ENCODE measurements at regions not wholly inside any gene's neighbourhood (a gene's known extent, or its start where the extent isn't known, plus 50 kb on each side); places are given as distances from the start of the nearest gene placed in this dataset.

DNA sequence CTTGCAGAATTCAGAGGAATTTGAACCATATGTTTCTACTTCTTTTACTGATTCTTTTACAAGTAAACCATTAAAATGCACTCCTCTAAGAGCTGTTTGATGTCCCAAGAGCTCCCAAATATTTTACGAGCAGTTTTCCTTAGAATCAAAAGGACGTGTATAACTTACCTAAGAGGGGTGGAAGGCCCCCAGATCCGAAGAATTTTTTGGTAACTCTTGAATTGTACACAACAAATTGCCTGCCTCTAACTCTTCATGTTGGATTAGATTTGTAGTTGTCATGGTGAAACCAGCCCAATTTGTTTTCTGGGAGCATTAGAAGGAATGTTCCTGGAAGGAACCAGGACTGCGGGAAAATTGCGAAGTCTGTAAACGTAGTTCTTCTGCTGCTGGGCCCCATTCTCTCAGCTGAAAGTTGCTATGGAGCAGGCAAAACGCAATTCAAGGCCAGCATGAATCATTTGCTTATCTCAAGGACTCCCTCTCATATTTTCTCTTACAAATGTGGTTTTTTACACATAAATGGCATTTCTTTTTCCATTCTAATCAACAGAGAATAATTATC, 124.8 kb upstream of the TMEM72 start:
- Histone ChIP-seq H3K4me1 (ENCODE audit: control insufficient read depth, low read length) (no peaks in the 10 kb centered on the region), H3K4me3 (ENCODE audit: low read length) (no peak overlapping the region), H3K27ac (ENCODE audit: low read depth, low read length) (no peak overlapping the region), H3K79me2 (ENCODE audit: control insufficient read depth, low read length) (no peaks in the 10 kb centered on the region), H3F3A (ENCODE audit: control insufficient read depth, insufficient read depth) (no peaks in the 10 kb centered on the region), H3K9me2 (replicated peaks; ENCODE audit: control insufficient read depth, low read length) (no peaks in the 10 kb centered on the region), H3K4me2 (ENCODE audit: low read length) (no peak overlapping the region), H3K27me3 (ENCODE audit: control insufficient read depth, low read length) (no peaks in the 10 kb centered on the region), H3K9me3 (ENCODE audit: control insufficient read depth, insufficient read depth, low read length) (no peaks in the 10 kb centered on the region), H4K20me1 (ENCODE audit: control insufficient read depth, insufficient read depth, low read depth, low read length) (no peaks in the 10 kb centered on the region), H3K36me3 (ENCODE audit: control insufficient read depth, low read length) (no peaks in the 10 kb centered on the region)
- no peak for TF ChIP-seq EZH2phosphoT487 (IDR thresholded peaks at IDR 0.05; ENCODE audit: borderline replicate concordance, low read length)

DNA sequence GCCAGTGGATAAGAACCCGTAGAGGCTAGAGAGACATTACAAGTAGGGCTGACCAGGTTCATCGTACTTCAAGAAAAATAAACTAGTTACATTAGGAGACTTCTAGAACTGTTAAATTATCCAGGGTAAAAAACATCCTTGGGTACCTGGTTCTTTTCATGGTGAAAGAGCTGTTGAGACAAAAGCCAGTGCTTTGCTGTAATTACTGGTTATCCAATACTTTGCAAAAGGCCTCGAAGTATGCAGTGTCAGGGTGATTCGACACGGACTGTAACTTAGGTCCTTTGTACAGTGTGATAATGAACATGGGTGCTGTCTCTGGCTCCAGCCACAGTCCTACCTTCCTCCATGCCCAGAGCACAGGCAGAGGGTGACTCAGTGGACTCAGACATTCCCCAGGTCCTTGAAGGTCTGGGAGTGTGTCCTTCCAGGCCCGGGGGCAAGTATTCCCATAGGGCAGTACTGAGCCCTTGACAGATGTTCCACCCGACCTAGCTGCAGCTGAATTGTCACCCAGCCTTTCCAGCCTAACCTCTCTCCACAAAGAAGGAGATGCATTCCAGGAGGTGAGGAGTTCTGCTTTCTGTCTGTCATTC, 123.6 kb upstream of the TMEM72 start:
- no peaks in the 10 kb centered on the region for H3F3A ChIP-seq (ENCODE audit: control insufficient read depth, insufficient read depth)
- no peaks in the 10 kb centered on the region for H3K27me3 ChIP-seq (ENCODE audit: control insufficient read depth, low read length)
- no peak overlapping the region for H3K4me3 ChIP-seq (ENCODE audit: low read length)
- H3K36me3 ChIP-seq (ENCODE audit: control insufficient read depth, low read length), result no peaks in the 10 kb centered on the region
- TF ChIP-seq EZH2phosphoT487 (IDR thresholded peaks at IDR 0.05; ENCODE audit: borderline replicate concordance, low read length), result no peak
- TF ChIP-seq, protein P1, sequence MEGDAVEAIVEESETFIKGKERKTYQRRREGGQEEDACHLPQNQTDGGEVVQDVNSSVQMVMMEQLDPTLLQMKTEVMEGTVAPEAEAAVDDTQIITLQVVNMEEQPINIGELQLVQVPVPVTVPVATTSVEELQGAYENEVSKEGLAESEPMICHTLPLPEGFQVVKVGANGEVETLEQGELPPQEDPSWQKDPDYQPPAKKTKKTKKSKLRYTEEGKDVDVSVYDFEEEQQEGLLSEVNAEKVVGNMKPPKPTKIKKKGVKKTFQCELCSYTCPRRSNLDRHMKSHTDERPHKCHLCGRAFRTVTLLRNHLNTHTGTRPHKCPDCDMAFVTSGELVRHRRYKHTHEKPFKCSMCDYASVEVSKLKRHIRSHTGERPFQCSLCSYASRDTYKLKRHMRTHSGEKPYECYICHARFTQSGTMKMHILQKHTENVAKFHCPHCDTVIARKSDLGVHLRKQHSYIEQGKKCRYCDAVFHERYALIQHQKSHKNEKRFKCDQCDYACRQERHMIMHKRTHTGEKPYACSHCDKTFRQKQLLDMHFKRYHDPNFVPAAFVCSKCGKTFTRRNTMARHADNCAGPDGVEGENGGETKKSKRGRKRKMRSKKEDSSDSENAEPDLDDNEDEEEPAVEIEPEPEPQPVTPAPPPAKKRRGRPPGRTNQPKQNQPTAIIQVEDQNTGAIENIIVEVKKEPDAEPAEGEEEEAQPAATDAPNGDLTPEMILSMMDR (IDR thresholded peaks at IDR 0.05; ENCODE audit: low read depth, low read length, poor library complexity, severe bottlenecking), result no peak
- H3K9me3 ChIP-seq (ENCODE audit: control insufficient read depth, insufficient read depth, low read length), result no peaks in the 10 kb centered on the region
- H3K27ac ChIP-seq (ENCODE audit: low read depth, low read length), result no peak overlapping the region
- no peaks in the 10 kb centered on the region for H3K9me2 ChIP-seq (replicated peaks; ENCODE audit: control insufficient read depth, low read length)
- no peaks in the 10 kb centered on the region for H4K20me1 ChIP-seq (ENCODE audit: control insufficient read depth, insufficient read depth, low read depth, low read length)
- no peak overlapping the region for H3K4me2 ChIP-seq (ENCODE audit: low read length)
- H3K4me1 ChIP-seq (ENCODE audit: control insufficient read depth, low read length), result no peaks in the 10 kb centered on the region
- no peaks in the 10 kb centered on the region for H3K79me2 ChIP-seq (ENCODE audit: control insufficient read depth, low read length)

GRCh38 chr10:44788147-44789129, 122.7 kb upstream of the TMEM72 start:
- H3K4me1 ChIP-seq (ENCODE audit: control insufficient read depth, low read length), result no peaks in the 10 kb centered on the region
- no peaks in the 10 kb centered on the region for H3K27me3 ChIP-seq (ENCODE audit: control insufficient read depth, low read length)
- no peaks in the 10 kb centered on the region for H4K20me1 ChIP-seq (ENCODE audit: control insufficient read depth, insufficient read depth, low read depth, low read length)
- no peaks in the 10 kb centered on the region for H3F3A ChIP-seq (ENCODE audit: control insufficient read depth, insufficient read depth)
- no peak overlapping the region for H3K4me2 ChIP-seq (ENCODE audit: low read length)
- H3K4me3 ChIP-seq (ENCODE audit: low read length), result no peak overlapping the region
- H3K79me2 ChIP-seq (ENCODE audit: control insufficient read depth, low read length), result no peaks in the 10 kb centered on the region
- H3K36me3 ChIP-seq (ENCODE audit: control insufficient read depth, low read length), result no peaks in the 10 kb centered on the region
- TF ChIP-seq, protein P1 (IDR thresholded peaks at IDR 0.05; ENCODE audit: low read depth, low read length, poor library complexity, severe bottlenecking), result no peak
- no peak for TF ChIP-seq EZH2phosphoT487 (IDR thresholded peaks at IDR 0.05; ENCODE audit: borderline replicate concordance, low read length)
- H3K9me2 ChIP-seq (replicated peaks; ENCODE audit: control insufficient read depth, low read length), result no peaks in the 10 kb centered on the region
- H3K27ac ChIP-seq (ENCODE audit: low read depth, low read length), result no peak overlapping the region
- H3K9me3 ChIP-seq (ENCODE audit: control insufficient read depth, insufficient read depth, low read length), result no peaks in the 10 kb centered on the region

All from DOHH2 (cell line).